ENCODE measurements at regions not wholly inside any gene's neighbourhood (a gene's known extent, or its start where the extent isn't known, plus 50 kb on each side); places are given as distances from the start of the nearest gene placed in this dataset.

GRCh38 chr3:25143356-25144025, 284.6 kb upstream of the RARB start:
- no peaks in the 10 kb centered on the region for H3K27me3 ChIP-seq (replicated peaks in 2 of 5; ENCODE audit: control insufficient read depth in 4 of 5, insufficient read depth in 5 of 5, low read length in 4 of 5)
- no peaks in the 10 kb centered on the region for H3K36me3 ChIP-seq (ENCODE audit: control insufficient read depth in 4 of 4, insufficient read depth in 4 of 4, low read length in 3 of 4)
- H3K9me3 ChIP-seq (ENCODE audit: control extremely low read depth in 1 of 5, control insufficient read depth in 4 of 5, insufficient read depth in 2 of 5, low read depth in 1 of 5, low read length in 4 of 5) = no peaks in the 10 kb centered on the region
- 93% methylated on average over 5 of the region's 5 CpGs for WGBS (ENCODE audit: insufficient coverage)
- no peak overlapping the region for H3K27ac ChIP-seq (ENCODE audit: insufficient read depth in 1 of 2, low read depth in 1 of 2, low read length in 2 of 2, poor library complexity in 1 of 2, severe bottlenecking in 2 of 2)
- POLR2A ChIA-PET = no interaction called here
- no peaks in the 10 kb centered on the region for H3K4me1 ChIP-seq (ENCODE audit: control extremely low read depth in 1 of 4, control insufficient read depth in 4 of 4, insufficient read depth in 4 of 4, low read length in 3 of 4)
- no peak overlapping the region for H3K4me3 ChIP-seq (ENCODE audit: control insufficient read depth in 1 of 7, extremely low read depth in 1 of 7, insufficient read depth in 4 of 7, low read depth in 2 of 7, low read length in 6 of 7)
- CTCF ChIA-PET = interaction anchor here (0.7 kb wide), 1 partner anchor 16 kb away, joined by 3 read pairs; no protein-coding TSS in a partner anchor
- no peak for DNase-seq

DNA sequence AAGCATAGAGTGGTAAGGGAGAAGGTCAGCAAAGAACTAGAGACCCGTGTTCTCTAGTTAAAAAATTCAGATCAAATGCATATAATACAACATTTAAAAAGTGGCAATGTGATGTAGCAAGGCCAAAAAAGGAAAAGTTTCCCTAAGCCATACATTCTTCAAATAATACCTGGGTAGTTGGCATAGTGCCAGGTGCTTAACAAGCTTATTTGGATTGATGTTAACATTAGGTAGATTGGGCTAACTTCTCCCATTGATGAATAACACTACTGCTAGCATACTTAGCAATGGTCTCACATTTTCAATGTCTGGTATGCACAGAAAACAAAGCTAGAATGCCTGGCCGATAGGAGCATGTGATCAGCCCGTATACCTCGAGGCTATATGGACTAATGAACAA, 283.6 kb upstream of the RARB start:
- H3K27me3 ChIP-seq (replicated peaks in 2 of 5; ENCODE audit: control insufficient read depth in 4 of 5, insufficient read depth in 5 of 5, low read length in 4 of 5) = no peaks in the 10 kb centered on the region
- no peaks in the 10 kb centered on the region for H3K36me3 ChIP-seq (ENCODE audit: control insufficient read depth in 4 of 4, insufficient read depth in 4 of 4, low read length in 3 of 4)
- H3K4me3 ChIP-seq (ENCODE audit: control insufficient read depth in 1 of 7, extremely low read depth in 1 of 7, insufficient read depth in 4 of 7, low read depth in 2 of 7, low read length in 6 of 7) = no peak overlapping the region
- no CpG with 5 or more reads among the region's 4 CpGs for WGBS (ENCODE audit: insufficient coverage)
- ChIA-PET CTCF (no interaction called here), POLR2A (no interaction called here)
- H3K9me3 ChIP-seq (ENCODE audit: control extremely low read depth in 1 of 5, control insufficient read depth in 4 of 5, insufficient read depth in 2 of 5, low read depth in 1 of 5, low read length in 4 of 5) = no peaks in the 10 kb centered on the region
- H3K4me1 ChIP-seq (ENCODE audit: control extremely low read depth in 1 of 4, control insufficient read depth in 4 of 4, insufficient read depth in 4 of 4, low read length in 3 of 4) = no peaks in the 10 kb centered on the region
- DNase-seq = no peak
- no peak overlapping the region for H3K27ac ChIP-seq (ENCODE audit: insufficient read depth in 1 of 2, low read depth in 1 of 2, low read length in 2 of 2, poor library complexity in 1 of 2, severe bottlenecking in 2 of 2)

- ChIA-PET POLR2A (no interaction called here), CTCF (no interaction called here)
These were observed 282.9 kb upstream of the RARB start for GRCh38 chr3:25145176-25145575.

DNA sequence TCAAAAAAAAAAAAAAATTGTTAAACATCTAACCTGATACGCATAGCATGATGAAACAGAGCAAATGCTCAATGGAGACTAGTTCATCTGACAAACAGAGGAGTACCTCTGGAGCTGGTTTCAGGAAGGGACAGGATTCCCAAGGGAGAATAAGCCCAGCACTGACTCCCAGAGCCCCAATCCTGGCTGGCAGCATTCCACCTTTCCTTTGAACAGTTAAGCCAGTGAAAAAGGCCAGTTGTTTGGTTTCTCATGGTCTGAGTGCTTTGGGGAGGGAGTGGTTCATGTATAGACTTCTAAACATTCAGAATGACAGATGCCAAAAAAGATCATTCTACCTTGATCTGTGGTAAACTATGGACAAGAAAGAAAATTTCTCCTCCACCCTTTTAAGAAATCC, 277.9 kb upstream of the RARB start:
- Histone ChIP-seq H3K27me3 (replicated peaks in 2 of 5; ENCODE audit: control insufficient read depth in 4 of 5, insufficient read depth in 5 of 5, low read length in 4 of 5) (no peaks in the 10 kb centered on the region), H3K4me3 (ENCODE audit: control insufficient read depth in 1 of 7, extremely low read depth in 1 of 7, insufficient read depth in 4 of 7, low read depth in 2 of 7, low read length in 6 of 7) (no peak overlapping the region), H3K4me1 (ENCODE audit: control extremely low read depth in 1 of 4, control insufficient read depth in 4 of 4, insufficient read depth in 4 of 4, low read length in 3 of 4) (no peaks in the 10 kb centered on the region), H3K36me3 (ENCODE audit: control insufficient read depth in 4 of 4, insufficient read depth in 4 of 4, low read length in 3 of 4) (no peaks in the 10 kb centered on the region), H3K27ac (ENCODE audit: insufficient read depth in 1 of 2, low read depth in 1 of 2, low read length in 2 of 2, poor library complexity in 1 of 2, severe bottlenecking in 2 of 2) (no peak overlapping the region), H3K9me3 (ENCODE audit: control extremely low read depth in 1 of 5, control insufficient read depth in 4 of 5, insufficient read depth in 2 of 5, low read depth in 1 of 5, low read length in 4 of 5) (no peaks in the 10 kb centered on the region)
- DNase-seq = no peak
- ChIA-PET CTCF (interaction anchor here (0.7 kb wide), 1 partner anchor 1754 kb away, joined by 3 read pairs; no protein-coding TSS in a partner anchor), POLR2A (no interaction called here)
- 88% methylated on average over 1 of the region's 1 CpG for WGBS (ENCODE audit: insufficient coverage)

More at GRCh38 chr3:25145176-25145575, 282.9 kb upstream of the RARB start:
- Histone ChIP-seq H3K36me3 (ENCODE audit: control insufficient read depth in 4 of 4, insufficient read depth in 4 of 4, low read length in 3 of 4) (no peaks in the 10 kb centered on the region), H3K27ac (ENCODE audit: insufficient read depth in 1 of 2, low read depth in 1 of 2, low read length in 2 of 2, poor library complexity in 1 of 2, severe bottlenecking in 2 of 2) (no peak overlapping the region), H3K4me1 (ENCODE audit: control extremely low read depth in 1 of 4, control insufficient read depth in 4 of 4, insufficient read depth in 4 of 4, low read length in 3 of 4) (no peaks in the 10 kb centered on the region), H3K9me3 (ENCODE audit: control extremely low read depth in 1 of 5, control insufficient read depth in 4 of 5, insufficient read depth in 2 of 5, low read depth in 1 of 5, low read length in 4 of 5) (no peaks in the 10 kb centered on the region), H3K27me3 (replicated peaks in 2 of 5; ENCODE audit: control insufficient read depth in 4 of 5, insufficient read depth in 5 of 5, low read length in 4 of 5) (no peaks in the 10 kb centered on the region), H3K4me3 (ENCODE audit: control insufficient read depth in 1 of 7, extremely low read depth in 1 of 7, insufficient read depth in 4 of 7, low read depth in 2 of 7, low read length in 6 of 7) (no peak overlapping the region)
- no peak for DNase-seq
- WGBS (ENCODE audit: insufficient coverage) = no CpG with 5 or more reads among the region's 1 CpG

GRCh38 chr3:25151281-25151902, 276.7 kb upstream of the RARB start:
- Histone ChIP-seq H3K36me3 (ENCODE audit: control insufficient read depth in 4 of 4, insufficient read depth in 4 of 4, low read length in 3 of 4) (no peaks in the 10 kb centered on the region), H3K27me3 (replicated peaks in 2 of 5; ENCODE audit: control insufficient read depth in 4 of 5, insufficient read depth in 5 of 5, low read length in 4 of 5) (no peaks in the 10 kb centered on the region), H3K4me1 (ENCODE audit: control extremely low read depth in 1 of 4, control insufficient read depth in 4 of 4, insufficient read depth in 4 of 4, low read length in 3 of 4) (no peaks in the 10 kb centered on the region), H3K27ac (ENCODE audit: insufficient read depth in 1 of 2, low read depth in 1 of 2, low read length in 2 of 2, poor library complexity in 1 of 2, severe bottlenecking in 2 of 2) (no peak overlapping the region), H3K4me3 (ENCODE audit: control insufficient read depth in 1 of 7, extremely low read depth in 1 of 7, insufficient read depth in 4 of 7, low read depth in 2 of 7, low read length in 6 of 7) (no peak overlapping the region), H3K9me3 (ENCODE audit: control extremely low read depth in 1 of 5, control insufficient read depth in 4 of 5, insufficient read depth in 2 of 5, low read depth in 1 of 5, low read length in 4 of 5) (no peaks in the 10 kb centered on the region)
- DNase-seq = no peak
- ChIA-PET POLR2A (no interaction called here), CTCF (no interaction called here)
- 78% methylated on average over 4 of the region's 10 CpGs for WGBS (ENCODE audit: insufficient coverage)

DNA sequence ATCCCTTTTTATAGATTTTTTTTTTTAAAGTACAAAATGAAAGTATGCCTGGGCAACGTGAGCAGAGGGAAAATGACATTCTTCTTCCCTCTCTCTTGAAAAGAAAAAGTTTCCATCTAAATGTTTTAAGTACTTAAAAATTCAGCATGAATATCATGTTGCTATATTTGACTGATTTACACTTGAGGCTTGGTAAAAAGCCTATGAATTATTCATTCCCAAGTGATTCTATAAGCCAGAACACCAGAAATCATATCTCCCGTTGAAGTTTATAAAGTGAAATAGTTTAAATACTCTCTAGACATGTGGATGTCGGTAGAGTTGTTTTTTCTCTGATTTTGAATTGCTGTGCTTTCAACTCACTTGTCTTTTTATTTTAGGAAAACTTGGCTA, 276.2 kb upstream of the RARB start:
- Histone ChIP-seq H3K4me3 (ENCODE audit: control insufficient read depth in 1 of 7, extremely low read depth in 1 of 7, insufficient read depth in 4 of 7, low read depth in 2 of 7, low read length in 6 of 7) (no peak overlapping the region), H3K27me3 (replicated peaks in 2 of 5; ENCODE audit: control insufficient read depth in 4 of 5, insufficient read depth in 5 of 5, low read length in 4 of 5) (no peaks in the 10 kb centered on the region), H3K9me3 (ENCODE audit: control extremely low read depth in 1 of 5, control insufficient read depth in 4 of 5, insufficient read depth in 2 of 5, low read depth in 1 of 5, low read length in 4 of 5) (no peaks in the 10 kb centered on the region), H3K27ac (ENCODE audit: insufficient read depth in 1 of 2, low read depth in 1 of 2, low read length in 2 of 2, poor library complexity in 1 of 2, severe bottlenecking in 2 of 2) (no peak overlapping the region), H3K36me3 (ENCODE audit: control insufficient read depth in 4 of 4, insufficient read depth in 4 of 4, low read length in 3 of 4) (no peaks in the 10 kb centered on the region), H3K4me1 (ENCODE audit: control extremely low read depth in 1 of 4, control insufficient read depth in 4 of 4, insufficient read depth in 4 of 4, low read length in 3 of 4) (no peaks in the 10 kb centered on the region)
- POLR2A ChIA-PET = no interaction called here
- DNase-seq = no peak
- CTCF ChIA-PET = no interaction called here
- no CpG with 5 or more reads among the region's 3 CpGs for WGBS (ENCODE audit: insufficient coverage)

GRCh38 chr3:25153136-25153535, 274.9 kb upstream of the RARB start:
- no peak for DNase-seq
- ChIA-PET POLR2A (no interaction called here), CTCF (no interaction called here)

More at GRCh38 chr3:25153136-25153535, 274.9 kb upstream of the RARB start:
- no peak overlapping the region for H3K27ac ChIP-seq (ENCODE audit: insufficient read depth in 1 of 2, low read depth in 1 of 2, low read length in 2 of 2, poor library complexity in 1 of 2, severe bottlenecking in 2 of 2)
- no peaks in the 10 kb centered on the region for H3K27me3 ChIP-seq (replicated peaks in 2 of 5; ENCODE audit: control insufficient read depth in 4 of 5, insufficient read depth in 5 of 5, low read length in 4 of 5)
- no peaks in the 10 kb centered on the region for H3K36me3 ChIP-seq (ENCODE audit: control insufficient read depth in 4 of 4, insufficient read depth in 4 of 4, low read length in 3 of 4)
- H3K9me3 ChIP-seq (ENCODE audit: control extremely low read depth in 1 of 5, control insufficient read depth in 4 of 5, insufficient read depth in 2 of 5, low read depth in 1 of 5, low read length in 4 of 5) = no peaks in the 10 kb centered on the region
- H3K4me1 ChIP-seq (ENCODE audit: control extremely low read depth in 1 of 4, control insufficient read depth in 4 of 4, insufficient read depth in 4 of 4, low read length in 3 of 4) = no peaks in the 10 kb centered on the region
- no peak overlapping the region for H3K4me3 ChIP-seq (ENCODE audit: control insufficient read depth in 1 of 7, extremely low read depth in 1 of 7, insufficient read depth in 4 of 7, low read depth in 2 of 7, low read length in 6 of 7)
- 100% methylated on average over 4 of the region's 9 CpGs for WGBS (ENCODE audit: insufficient coverage)
